PC-3 (cell line): ENCODE measurements at regions not wholly inside any gene's neighbourhood (a gene's known extent, or its start where the extent isn't known, plus 50 kb on each side); places are given as distances from the start of the nearest gene placed in this dataset.
A peak's percentile ranks its signal among the peaks of the same experiment; 100 is the strongest.

ENCODE experiments used
- ATAC-seq: fragments of 200-7000 bp; cut with Tn5 transposase; 2 replicates; pipeline ENCODE4 v1.9.1; 2020; ENCODE audit warnings: mild to moderate bottlenecking, moderate library complexity
- BruUV-seq: library from RNA; stranded (reverse); fragments of 400-500 nt; replicated peaks from 2 replicates; lab custom pipeline; 2021; lab: Mats Ljungman, UMichigan
- CTCF ChIA-PET: fragments of 300-600 bp; sonication (Branson Sonifier 250); formaldehyde crosslinking; loops from one replicate; lab custom pipeline; 2022; ENCODE audit warnings: antibody characterized with exemption; lab: Charles Lee
- POLR2A ChIA-PET: fragments of 300-600 bp; sonication (Branson Sonifier 250); formaldehyde crosslinking; loops from one replicate; lab custom pipeline; 2022; ENCODE audit warnings: antibody characterized with exemption; ENCODE audit not compliant: unreplicated experiment; lab: Charles Lee
- DNase-seq: peaks from one replicate; pipeline ENCODE4 v3.0.0-alpha.2; 2015
- H2AFZ ChIP-seq: fragments of 300-600 bp; sonication (generic); 2 replicates; pipeline ENCODE4 v1.6.0; 2016; ENCODE audit warnings: antibody characterized with exemption, low read length
- H3F3A ChIP-seq: fragments of 300-600 bp; sonication (generic); one replicate; pipeline ENCODE4 v1.6.0; 2017; ENCODE audit warnings: antibody characterized with exemption, low read length, control low read depth, mild to moderate bottlenecking; ENCODE audit not compliant: unreplicated experiment
- H3K27ac ChIP-seq: fragments of 300-600 bp; sonication (generic); 2 replicates; pipeline ENCODE4 v1.5.1; 2016; ENCODE audit warnings: mild to moderate bottlenecking, low read length
- H3K27me3 ChIP-seq: fragments of 300-600 bp; sonication (generic); 2 replicates; pipeline ENCODE4 v1.6.1; 2016; ENCODE audit warnings: low read length, mixed read lengths
- H3K36me3 ChIP-seq: fragments of 300-600 bp; sonication (generic); 2 replicates; pipeline ENCODE4 v1.6.1; 2016; ENCODE audit warnings: low read depth, mixed run types, low read length, mixed read lengths
- H3K4me1 ChIP-seq: fragments of 300-600 bp; sonication (generic); 2 replicates; pipeline ENCODE4 v1.5.1; 2016; ENCODE audit warnings: low read length; ENCODE audit not compliant: insufficient read depth
- H3K4me2 ChIP-seq: fragments of 300-600 bp; sonication (generic); 2 replicates; pipeline ENCODE4 v1.6.0; 2016; ENCODE audit warnings: low read length
- H3K4me3 ChIP-seq: fragments of 300-600 bp; sonication (generic); 2 replicates; pipeline ENCODE4 v1.5.1; 2016; ENCODE audit warnings: mild to moderate bottlenecking, low read length, mixed read lengths
- H3K79me2 ChIP-seq: fragments of 300-600 bp; sonication (generic); 2 replicates; pipeline ENCODE4 v1.6.1; 2017; ENCODE audit warnings: low read length, mixed read lengths
- H3K9ac ChIP-seq: fragments of 300-600 bp; sonication (generic); 2 replicates; pipeline ENCODE4 v1.6.0; 2016; ENCODE audit warnings: mild to moderate bottlenecking, low read length
- H3K9me2 ChIP-seq: fragments of 300-600 bp; sonication (generic); replicated peaks from 2 replicates; pipeline ENCODE4 v1.6.1; 2016; ENCODE audit warnings: mixed run types, low read length, mixed read lengths
- H3K9me3 ChIP-seq: fragments of 300-600 bp; sonication (generic); 2 replicates; pipeline ENCODE4 v1.6.1; 2016; ENCODE audit warnings: low read length, mixed read lengths
- H4K20me1 ChIP-seq: fragments of 300-600 bp; sonication (generic); 2 replicates; pipeline ENCODE4 v1.6.1; 2016; ENCODE audit warnings: low read length, mixed read lengths
- CTCF ChIP-seq: fragments of 300-600 bp; sonication (generic); conservative IDR thresholded peaks from 2 replicates; pipeline ENCODE4 v1.5.1; 2017; ENCODE audit warnings: antibody characterized with exemption, low read depth, mild to moderate bottlenecking, low read length
- EZH2 ChIP-seq: fragments of 300-600 bp; sonication (generic); IDR thresholded peaks from one replicate; pipeline ENCODE4 v1.6.1; 2017; ENCODE audit warnings: antibody characterized with exemption, mild to moderate bottlenecking, low read length; ENCODE audit not compliant: unreplicated experiment
- EZH2phosphoT487 ChIP-seq: fragments of 300-600 bp; sonication (generic); IDR thresholded peaks from 2 replicates; pipeline ENCODE4 v1.6.1; 2018; ENCODE audit warnings: mild to moderate bottlenecking, antibody characterized with exemption, low read length, borderline replicate concordance
- intact Hi-C: fragments of 100-400 bp; cut with micrococcal nuclease; formaldehyde crosslinking; loops from 2 replicates; pipeline ENCODE4 v1.9.0; 2023

DNA sequence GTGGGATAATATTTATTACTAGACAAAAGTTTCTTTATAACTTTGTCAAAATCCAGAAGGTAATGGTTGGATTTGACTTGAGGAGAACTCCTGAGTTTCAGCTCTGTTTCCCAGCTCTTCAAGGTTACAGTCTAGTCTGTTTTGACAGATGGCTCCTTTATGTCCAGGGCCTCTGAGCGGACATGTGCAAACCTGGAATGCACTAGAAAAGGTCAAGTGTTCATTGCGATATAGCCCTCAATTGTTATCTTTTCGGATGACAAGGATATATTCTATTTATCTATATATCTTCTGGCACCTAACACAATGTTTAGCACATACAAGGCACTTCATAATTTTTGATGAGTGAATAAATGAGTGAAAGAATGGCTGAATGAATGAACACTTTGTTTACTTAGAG is 513.2 kb upstream of the GOLIM4 start:
- no peak for ATAC-seq
- intact Hi-C loops, result no loop called here
- ChIA-PET POLR2A (no interaction called here), CTCF (no interaction called here)
- no peaks in the 10 kb centered on the region for H3K36me3 ChIP-seq
- TF ChIP-seq EZH2phosphoT487 (no peak), EZH2 (no peak), CTCF (no peak)
- no peaks in the 10 kb centered on the region for H3K4me1 ChIP-seq
- no peaks in the 10 kb centered on the region for H3F3A ChIP-seq
- H3K9me2 ChIP-seq, result no peaks in the 10 kb centered on the region
- H3K27me3 ChIP-seq, result no peaks in the 10 kb centered on the region
- H4K20me1 ChIP-seq, result no peaks in the 10 kb centered on the region
- no peaks in the 10 kb centered on the region for H3K9me3 ChIP-seq
- no peak overlapping the region for H3K4me2 ChIP-seq
- no peak overlapping the region for H2AFZ ChIP-seq
- no peak overlapping the region for H3K9ac ChIP-seq
- no peaks in the 10 kb centered on the region for H3K79me2 ChIP-seq
- no peak overlapping the region for H3K27ac ChIP-seq
- BruUV-seq, result no TSS peak
- DNase-seq, result no peak
- H3K4me3 ChIP-seq, result no peak overlapping the region

GRCh38 chr3:168604767-168605166 is 509.0 kb upstream of the GOLIM4 start:
- ATAC-seq (no peak), DNase-seq (no peak)
- Histone ChIP-seq H3K9me2 (no peaks in the 10 kb centered on the region), H2AFZ (no peak overlapping the region), H4K20me1 (no peaks in the 10 kb centered on the region), H3K36me3 (no peaks in the 10 kb centered on the region), H3K27ac (no peak overlapping the region), H3K9me3 (no peaks in the 10 kb centered on the region), H3K4me2 (no peak overlapping the region), H3K4me3 (no peak overlapping the region), H3K79me2 (no peaks in the 10 kb centered on the region), H3K4me1 (no peaks in the 10 kb centered on the region), H3F3A (no peaks in the 10 kb centered on the region), H3K9ac (no peak overlapping the region), H3K27me3 (no peaks in the 10 kb centered on the region)
- ChIA-PET CTCF (no interaction called here), POLR2A (no interaction called here)
- TF ChIP-seq EZH2phosphoT487, result no peak
- no peak for TF ChIP-seq EZH2
- TF ChIP-seq CTCF, result no peak
- BruUV-seq, result no TSS peak
- intact Hi-C loops, result no loop called here

DNA sequence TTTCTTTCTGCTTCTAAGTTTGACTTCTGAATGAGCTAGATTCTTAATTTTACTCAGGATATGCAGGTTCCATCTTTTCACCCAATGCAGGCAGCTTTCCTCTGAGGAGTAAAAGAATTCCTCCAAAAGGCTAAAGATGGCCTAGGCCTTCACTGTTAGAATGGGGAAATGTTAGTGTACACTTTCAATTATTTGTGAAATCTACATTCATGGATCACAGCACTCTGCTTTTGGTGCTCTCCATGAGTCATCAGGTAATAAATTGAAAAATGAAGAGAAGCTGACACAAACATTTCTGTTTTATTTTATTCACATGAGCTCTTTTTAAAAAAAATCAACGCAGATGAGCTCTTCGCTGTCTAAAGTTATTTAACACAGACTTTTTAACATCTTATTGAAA is 502.5 kb upstream of the GOLIM4 start:
- ATAC-seq, result peak; percentile 48
- no TSS peak for BruUV-seq
- H2AFZ ChIP-seq, result no peak overlapping the region
- H3K4me1 ChIP-seq, result no peaks in the 10 kb centered on the region
- H3K79me2 ChIP-seq, result no peaks in the 10 kb centered on the region
- no peaks in the 10 kb centered on the region for H3K36me3 ChIP-seq
- CTCF ChIA-PET, result interaction anchor here (1.2 kb wide), 1 partner anchor 249 kb away, joined by 3 read pairs; no protein-coding TSS in a partner anchor
- no peak for DNase-seq
- H3K4me3 ChIP-seq, result no peak overlapping the region
- H3K9me2 ChIP-seq, result no peaks in the 10 kb centered on the region
- H4K20me1 ChIP-seq, result no peaks in the 10 kb centered on the region
- POLR2A ChIA-PET, result interaction anchor here (0.7 kb wide), 1 partner anchor 88 kb away, joined by 4 read pairs; no protein-coding TSS in a partner anchor
- no peak for TF ChIP-seq EZH2
- TF ChIP-seq CTCF, result no peak
- no peak for TF ChIP-seq EZH2phosphoT487
- H3K9me3 ChIP-seq, result no peaks in the 10 kb centered on the region
- no peaks in the 10 kb centered on the region for H3F3A ChIP-seq
- no peak overlapping the region for H3K4me2 ChIP-seq
- intact Hi-C loops, result no loop called here
- no peak overlapping the region for H3K9ac ChIP-seq
- no peak overlapping the region for H3K27ac ChIP-seq
- no peaks in the 10 kb centered on the region for H3K27me3 ChIP-seq
